DOHH2 (cell line): ENCODE measurements at regions not wholly inside any gene's neighbourhood (a gene's known extent, or its start where the extent isn't known, plus 50 kb on each side); places are given as distances from the start of the nearest gene placed in this dataset.
A peak's percentile ranks its signal among the peaks of the same experiment; 100 is the strongest.

Source experiments
- H3F3A ChIP-seq: fragments of 200-600 bp; sonication (generic), shearing (Covaris generic); 2 replicates; pipeline ENCODE4 v1.6.0; 2016; ENCODE audit warnings: antibody characterized with exemption, mild to moderate bottlenecking; ENCODE audit not compliant: control insufficient read depth, insufficient read depth
- H3K27ac ChIP-seq: fragments of 200-600 bp; sonication (generic); 2 replicates; pipeline ENCODE4 v1.5.1; 2014; ENCODE audit warnings: low read depth, mild to moderate bottlenecking, low read length, moderate library complexity
- H3K27me3 ChIP-seq: fragments of 200-600 bp; sonication (generic); 2 replicates; pipeline ENCODE4 v1.6.1; 2014; ENCODE audit warnings: mild to moderate bottlenecking, low read length, mixed read lengths; ENCODE audit not compliant: control insufficient read depth
- H3K36me3 ChIP-seq: fragments of 200-600 bp; sonication (generic); 2 replicates; pipeline ENCODE4 v1.6.1; 2014; ENCODE audit warnings: mild to moderate bottlenecking, low read length, moderate library complexity, mixed read lengths; ENCODE audit not compliant: control insufficient read depth
- H3K4me1 ChIP-seq: fragments of 200-600 bp; sonication (generic); 2 replicates; pipeline ENCODE4 v1.6.1; 2014; ENCODE audit warnings: mild to moderate bottlenecking, low read length, mixed read lengths; ENCODE audit not compliant: control insufficient read depth
- H3K4me2 ChIP-seq: fragments of 200-600 bp; sonication (generic); 2 replicates; pipeline ENCODE4 v1.6.0; 2014; ENCODE audit warnings: mild to moderate bottlenecking, low read length, moderate library complexity
- H3K4me3 ChIP-seq: fragments of 200-600 bp; sonication (generic); 2 replicates; pipeline ENCODE4 v1.5.1; 2014; ENCODE audit warnings: mild to moderate bottlenecking, low read length, mixed read lengths
- H3K79me2 ChIP-seq: fragments of 200-600 bp; sonication (generic); 2 replicates; pipeline ENCODE4 v1.6.1; 2014; ENCODE audit warnings: mild to moderate bottlenecking, low read length, mixed read lengths; ENCODE audit not compliant: control insufficient read depth
- H3K9me2 ChIP-seq: fragments of 200-600 bp; sonication (generic); replicated peaks from 2 replicates; pipeline ENCODE4 v1.6.1; 2014; ENCODE audit warnings: mild to moderate bottlenecking, low read length, mixed read lengths; ENCODE audit not compliant: control insufficient read depth
- H3K9me3 ChIP-seq: fragments of 200-600 bp; sonication (generic); 2 replicates; pipeline ENCODE4 v1.6.1; 2014; ENCODE audit warnings: antibody characterized with exemption, low read length, mixed read lengths; ENCODE audit not compliant: control insufficient read depth, insufficient read depth
- H4K20me1 ChIP-seq: fragments of 200-600 bp; sonication (generic); 2 replicates; pipeline ENCODE4 v1.6.0; 2014; ENCODE audit warnings: low read depth, mild to moderate bottlenecking, antibody characterized with exemption, low read length, moderate library complexity; ENCODE audit not compliant: control insufficient read depth, insufficient read depth
- CTCF ChIP-seq: fragments of 200-600 bp; sonication (generic); IDR thresholded peaks from one replicate; pipeline ENCODE4 v1.5.1; 2014; ENCODE audit warnings: antibody characterized with exemption, mild to moderate bottlenecking, low read depth, low read length; ENCODE audit not compliant: poor library complexity, severe bottlenecking
- EZH2phosphoT487 ChIP-seq: fragments of 200-600 bp; sonication (generic); IDR thresholded peaks from 2 replicates; pipeline ENCODE4 v1.6.1; 2017; ENCODE audit warnings: borderline replicate concordance, mild to moderate bottlenecking, antibody characterized with exemption, low read length, moderate library complexity, mixed read lengths

GRCh38 chr12:124147027-124147426 lies 147.9 kb upstream of the RFLNA start:
- Histone ChIP-seq H4K20me1 (no peaks in the 10 kb centered on the region), H3F3A (no peaks in the 10 kb centered on the region), H3K79me2 (no peaks in the 10 kb centered on the region), H3K27me3 (no peaks in the 10 kb centered on the region), H3K4me2 (peak overlapping the region; percentile 30; the same call in 1 of the 2 replicates), H3K4me1 (peaks cover 11% of the 10 kb centered on the region), H3K36me3 (no peaks in the 10 kb centered on the region), H3K27ac (no peak overlapping the region), H3K9me3 (peaks cover 6% of the 10 kb centered on the region), H3K9me2 (no peaks in the 10 kb centered on the region), H3K4me3 (no peak overlapping the region)
- TF ChIP-seq EZH2phosphoT487 (no peak), CTCF (no peak)

- no peak for TF ChIP-seq EZH2phosphoT487
- no peak for TF ChIP-seq CTCF
- peaks cover 11% of the 10 kb centered on the region for H3K4me1 ChIP-seq
- H3K4me2 ChIP-seq, result peak overlapping the region; percentile 30; the same call in 1 of the 2 replicates
- no peaks in the 10 kb centered on the region for H4K20me1 ChIP-seq
- no peaks in the 10 kb centered on the region for H3K79me2 ChIP-seq
- no peaks in the 10 kb centered on the region for H3K9me2 ChIP-seq
- H3K4me3 ChIP-seq, result no peak overlapping the region
- H3K27me3 ChIP-seq, result no peaks in the 10 kb centered on the region
- no peaks in the 10 kb centered on the region for H3K36me3 ChIP-seq
- H3K9me3 ChIP-seq, result peaks cover 2% of the 10 kb centered on the region
- no peaks in the 10 kb centered on the region for H3F3A ChIP-seq
- no peak overlapping the region for H3K27ac ChIP-seq
These were observed 147.3 kb upstream of the RFLNA start for GRCh38 chr12:124147575-124147974.

GRCh38 chr12:124148481-124149273 lies 146.2 kb upstream of the RFLNA start:
- no peak overlapping the region for H3K4me3 ChIP-seq
- H3K9me2 ChIP-seq, result no peaks in the 10 kb centered on the region
- H3K79me2 ChIP-seq, result no peaks in the 10 kb centered on the region
- H3K9me3 ChIP-seq, result no peaks in the 10 kb centered on the region
- TF ChIP-seq CTCF (no peak), EZH2phosphoT487 (no peak)
- no peak overlapping the region for H3K27ac ChIP-seq
- peaks cover 11% of the 10 kb centered on the region for H3K4me1 ChIP-seq
- no peaks in the 10 kb centered on the region for H3K27me3 ChIP-seq
- H4K20me1 ChIP-seq, result no peaks in the 10 kb centered on the region
- no peak overlapping the region for H3K4me2 ChIP-seq
- no peaks in the 10 kb centered on the region for H3F3A ChIP-seq
- H3K36me3 ChIP-seq, result no peaks in the 10 kb centered on the region
